Inflammatory macrophage (primary cell): ENCODE measurements at regions not wholly inside any gene's neighbourhood (a gene's known extent, or its start where the extent isn't known, plus 50 kb on each side); places are given as distances from the start of the nearest gene placed in this dataset.
"Not testable (repeated sequence)": the region's sequence is repeated elsewhere in the genome, so short reads cannot be mapped to it uniquely, and the experiment has no call there.

Experiments
- DNase-seq, 2 donors: peaks; one replicate each; pipeline ENCODE4 v3.0.0-alpha.2; 2020 to 2022

- no peak for DNase-seq
These were observed 115.8 kb downstream of the MPP7 start for GRCh38 chr10:28186887-28187578.

- no peak for DNase-seq
These were observed 116.4 kb downstream of the MPP7 start for GRCh38 chr10:28186461-28186860.

- DNase-seq, result no peak
These were observed 118.1 kb downstream of the MPP7 start for GRCh38 chr10:28184810-28185209.

- DNase-seq, result no peak
These were observed 121.3 kb downstream of the MPP7 start for GRCh38 chr10:28181478-28182096.

GRCh38 chr10:28180654-28181053 is 122.2 kb downstream of the MPP7 start:
- DNase-seq, result peak in 1 of 2 donors; percentile 15

GRCh38 chr10:28179743-28180099 is 123.1 kb downstream of the MPP7 start:
- no peak for DNase-seq

- peak; percentile 65 to 74 for DNase-seq
These were observed 123.7 kb downstream of the MPP7 start for GRCh38 chr10:28179006-28179742.

GRCh38 chr10:28177944-28178637 is 124.8 kb downstream of the MPP7 start:
- no peak for DNase-seq

GRCh38 chr10:28176498-28176897 is 126.4 kb downstream of the MPP7 start:
- DNase-seq, result not testable (repeated sequence)

- DNase-seq, result no peak
These were observed 130.6 kb downstream of the MPP7 start for GRCh38 chr10:28172223-28172610.

GRCh38 chr10:28171468-28172222 is 131.2 kb downstream of the MPP7 start:
- peak in 1 of 2 donors; percentile 12 for DNase-seq

GRCh38 chr10:28169525-28169924 is 133.3 kb downstream of the MPP7 start:
- DNase-seq, result no peak

GRCh38 chr10:28160866-28161405 is 141.9 kb downstream of the MPP7 start:
- no peak for DNase-seq

GRCh38 chr10:28157379-28157778 is 145.5 kb downstream of the MPP7 start:
- DNase-seq, result no peak

GRCh38 chr10:28155726-28156125 is 147.1 kb downstream of the MPP7 start:
- DNase-seq, result no peak

GRCh38 chr10:28151636-28152035 is 151.2 kb downstream of the MPP7 start:
- DNase-seq, result no peak

- DNase-seq, result no peak
These were observed 150.9 kb upstream of the ODAD2 start for GRCh38 chr10:28149746-28150145.

GRCh38 chr10:28147706-28148105 is 148.8 kb upstream of the ODAD2 start:
- DNase-seq, result no peak

GRCh38 chr10:28139138-28139537 is 140.3 kb upstream of the ODAD2 start:
- DNase-seq, result no peak

GRCh38 chr10:28137907-28138880 is 139.3 kb upstream of the ODAD2 start:
- DNase-seq, result no peak

GRCh38 chr10:28135258-28135657 is 136.4 kb upstream of the ODAD2 start:
- no peak for DNase-seq
